ENCODE measurements at regions not wholly inside any gene's neighbourhood (a gene's known extent, or its start where the extent isn't known, plus 50 kb on each side); places are given as distances from the start of the nearest gene placed in this dataset.
"Not testable (repeated sequence)": the region's sequence is repeated elsewhere in the genome, so short reads cannot be mapped to it uniquely, and the experiment has no call there.

DNA sequence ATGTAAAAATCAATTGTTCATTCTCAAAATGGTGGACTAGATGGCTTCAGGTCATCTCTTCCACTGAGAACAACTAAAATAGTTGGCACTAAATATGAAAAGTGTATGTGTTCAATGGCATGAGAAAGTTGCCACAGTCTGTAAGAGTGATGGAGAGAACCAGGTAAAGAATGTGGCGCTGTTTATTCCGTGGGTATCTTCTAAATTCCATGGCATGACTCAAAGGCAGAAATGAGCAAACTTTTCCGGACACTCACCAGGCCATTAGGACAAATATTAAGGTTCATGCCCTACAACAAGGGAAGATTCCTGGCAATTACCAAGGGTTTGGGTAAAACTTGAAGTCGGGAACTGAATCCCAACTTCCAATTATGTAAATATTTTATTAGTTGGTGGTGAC lies 825.4 kb upstream of the CDH6 start:
- no peak for DNase-seq

GRCh38 chr5:30365031-30365430 lies 828.5 kb upstream of the CDH6 start:
- not testable (repeated sequence) for DNase-seq

DNA sequence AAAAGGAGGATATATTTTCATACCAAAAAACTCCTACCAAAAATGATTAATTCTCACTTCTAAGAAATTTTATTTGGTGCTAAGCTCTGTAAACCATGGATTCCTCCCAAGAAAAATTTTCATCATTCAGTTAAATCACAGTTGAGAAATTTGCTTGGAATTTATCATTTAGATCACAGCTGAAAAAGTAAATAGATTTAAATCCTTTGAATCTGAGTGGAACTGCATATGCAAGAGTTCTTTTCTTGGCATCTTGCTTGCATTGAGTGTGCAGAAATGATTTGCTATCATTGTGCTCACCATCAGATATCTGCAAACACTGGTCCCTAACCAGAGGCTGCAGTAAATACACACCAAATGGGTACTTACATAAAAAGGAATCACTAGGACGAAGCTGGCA lies 836.1 kb upstream of the CDH6 start:
- no peak for DNase-seq

- DNase-seq: no peak
Measured at GRCh38 chr5:30355675-30356074, 837.8 kb upstream of the CDH6 start.

GRCh38 chr5:30347858-30348257 lies 845.6 kb upstream of the CDH6 start:
- no peak for DNase-seq

GRCh38 chr5:30345539-30346345 lies 847.7 kb upstream of the CDH6 start:
- not testable (repeated sequence) for DNase-seq

GRCh38 chr5:30343707-30344106 lies 849.8 kb upstream of the CDH6 start:
- no peak for DNase-seq

DNA sequence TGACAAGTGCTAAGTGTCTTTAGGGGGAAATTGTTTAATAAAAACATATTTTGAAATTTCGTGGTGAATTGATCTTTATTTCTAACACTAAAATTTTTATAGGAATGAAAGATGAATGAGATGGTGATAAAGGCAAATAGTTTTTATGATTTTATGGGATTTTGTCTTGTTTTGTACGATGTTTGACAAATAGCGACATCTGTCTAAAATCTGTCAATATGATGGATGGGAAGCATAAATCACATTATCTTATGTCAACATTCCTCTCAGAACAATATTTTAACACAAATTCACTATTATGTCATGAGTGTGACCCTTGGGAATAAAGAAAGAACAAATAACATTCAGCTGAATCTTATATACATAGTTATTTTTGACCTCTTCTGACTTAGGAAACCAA lies 852.0 kb upstream of the CDH6 start:
- DNase-seq: no peak

- DNase-seq: no peak
Measured at GRCh38 chr5:30337084-30337573, 856.4 kb upstream of the CDH6 start.

DNA sequence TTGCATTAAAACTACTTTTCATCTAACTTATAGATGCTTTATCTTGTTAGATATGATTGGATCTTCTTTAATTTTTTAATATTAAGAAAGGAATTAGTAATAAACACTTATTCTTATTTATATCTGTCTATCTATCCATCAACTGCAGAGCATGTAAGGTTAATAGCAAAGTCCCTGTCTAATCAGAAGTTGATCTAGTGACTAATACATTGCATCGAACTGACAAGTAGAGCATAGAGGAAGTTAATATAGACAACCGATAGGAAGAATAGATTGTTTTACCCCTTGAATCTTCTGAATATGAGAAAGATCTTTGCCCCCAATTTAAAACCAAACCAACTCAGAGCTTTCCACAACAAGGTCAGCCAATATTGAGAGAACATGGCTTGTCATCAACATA lies 862.0 kb upstream of the CDH6 start:
- no peak for DNase-seq

DNA sequence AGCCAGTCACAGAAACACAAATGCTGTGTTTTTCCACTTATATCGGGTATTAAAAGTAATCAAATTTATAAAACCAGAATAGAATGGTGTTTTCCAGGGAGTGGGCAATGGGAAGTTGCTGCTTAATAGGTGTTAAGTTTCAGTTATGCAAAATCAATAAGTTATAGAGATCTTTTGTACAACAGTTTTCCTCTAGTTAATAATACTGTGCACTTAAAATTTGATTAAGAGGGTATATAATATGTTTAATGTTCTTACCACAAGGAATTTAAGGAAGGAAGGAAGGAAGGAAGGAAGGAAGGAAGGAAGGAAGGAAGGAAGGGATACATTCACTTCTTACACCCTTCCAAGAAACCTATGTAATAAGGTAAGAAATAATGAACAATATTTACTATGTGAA lies 867.7 kb upstream of the CDH6 start:
- no peak for DNase-seq

DNA sequence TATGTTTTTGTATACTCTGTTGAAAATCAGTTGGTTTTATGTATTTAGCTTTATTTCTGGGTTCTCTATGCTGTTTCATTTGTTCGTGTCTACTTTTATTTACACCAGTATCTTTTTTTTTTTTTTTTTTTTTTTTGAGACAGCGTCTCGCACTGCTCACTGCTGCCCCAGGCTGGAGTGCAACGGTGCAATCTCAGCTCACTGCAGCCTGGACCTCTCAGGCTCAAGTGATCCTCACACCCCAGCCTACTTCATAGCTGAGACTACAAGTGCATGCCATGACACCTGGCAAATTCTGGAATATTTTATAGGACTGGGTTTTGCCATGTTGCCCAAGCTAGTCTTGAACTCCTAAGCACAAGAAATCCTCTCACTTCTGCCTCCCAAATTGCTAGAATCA lies 869.4 kb upstream of the CDH6 start:
- DNase-seq: no peak

GRCh38 chr5:30287890-30288289 lies 905.6 kb upstream of the CDH6 start:
- no peak for DNase-seq

- DNase-seq: no peak
Measured at GRCh38 chr5:30279237-30279636, 914.2 kb upstream of the CDH6 start.

GRCh38 chr5:30267026-30267425 lies 926.5 kb upstream of the CDH6 start:
- no peak for DNase-seq

- DNase-seq: no peak
Measured at GRCh38 chr5:30239331-30240022, 954.0 kb upstream of the CDH6 start.

DNA sequence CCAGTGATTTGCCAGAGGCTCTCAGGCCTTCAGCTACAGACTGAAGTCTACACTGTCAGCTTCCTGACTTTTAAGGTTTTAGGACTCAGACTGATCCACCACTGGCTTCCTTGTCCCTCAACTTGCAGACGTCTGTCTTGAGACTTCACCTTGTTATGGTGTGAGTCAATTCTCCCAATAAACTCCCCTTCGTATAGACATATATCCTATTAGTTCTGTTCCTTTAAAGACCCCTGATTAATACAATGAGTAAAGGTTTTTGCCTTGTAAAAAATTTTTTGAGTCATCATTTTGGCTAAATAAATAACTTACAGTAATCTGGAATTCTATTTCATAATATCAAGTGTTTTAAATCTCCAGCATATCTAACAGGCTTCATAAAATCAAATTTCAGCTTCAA lies 956.3 kb upstream of the CDH6 start:
- DNase-seq: no peak

DNA sequence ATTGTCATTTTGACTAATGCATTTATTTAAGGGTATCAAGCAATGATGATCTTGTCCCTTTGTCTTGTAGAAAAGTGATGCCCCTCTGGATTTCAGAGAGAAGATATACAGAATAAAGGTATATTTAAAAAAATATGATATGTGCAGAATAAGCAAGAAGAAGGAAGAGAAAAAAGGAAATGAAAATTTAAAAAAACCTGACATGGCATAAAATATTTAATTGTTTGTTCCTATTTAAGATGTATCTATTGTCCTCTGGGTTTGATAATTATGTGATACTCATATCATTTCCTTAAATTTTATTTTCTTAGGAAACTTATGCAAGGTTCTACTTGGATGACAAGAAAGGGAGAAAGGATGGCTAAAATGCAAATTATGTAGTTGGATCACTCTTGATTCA lies 983.7 kb upstream of the CDH6 start:
- no peak for DNase-seq

- no peak for DNase-seq
Measured at GRCh38 chr5:30197662-30198061, 995.8 kb upstream of the CDH6 start.

GRCh38 chr5:30195036-30195435 lies 998.5 kb upstream of the CDH6 start:
- no peak for DNase-seq

GRCh38 chr5:30194595-30194994 lies 998.9 kb upstream of the CDH6 start:
- DNase-seq: no peak

- no peak for DNase-seq
Measured at GRCh38 chr5:30183795-30184194, 1009.7 kb upstream of the CDH6 start.

- no peak for DNase-seq
Measured at GRCh38 chr5:30156156-30156555, 1037.3 kb upstream of the CDH6 start.

- DNase-seq: no peak
Measured at GRCh38 chr5:30152431-30152830, 1041.1 kb upstream of the CDH6 start.

All from occipital lobe (tissue), 1 donor.